Stomach (tissue), 4 donors: ENCODE measurements at regions not wholly inside any gene's neighbourhood (a gene's known extent, or its start where the extent isn't known, plus 50 kb on each side); places are given as distances from the start of the nearest gene placed in this dataset.

Source experiments
- CTCF ChIP-seq, 7 experiments: fragments of 450-650 bp in 4 of 7; fragments of 200-600 bp in 3 of 7; sonication (generic) in 3 of 7; IDR thresholded peaks; one replicate each; pipeline ENCODE4 v1.5.1; 2016 to 2019; ENCODE audit warnings: antibody characterized with exemption in 7 of 7, control low read depth in 2 of 7, mild to moderate bottlenecking in 1 of 7
- EP300 ChIP-seq: sonication (generic); formaldehyde crosslinking; IDR thresholded peaks from one replicate; pipeline ENCODE4 v1.6.1; 2017; ENCODE audit warnings: antibody characterized with exemption
- POLR2A ChIP-seq, 4 donors: fragments of 450-650 bp; IDR thresholded peaks; one replicate each; pipeline ENCODE4 v1.6.1; 2016; ENCODE audit warnings: antibody characterized with exemption in 4 of 4, control low read depth in 2 of 4, mild to moderate bottlenecking in 1 of 4, moderate library complexity in 1 of 4

GRCh38 chr10:113364227-113364626, 188.6 kb upstream of the HABP2 start:
- TF ChIP-seq EP300: no peak
- TF ChIP-seq CTCF (IDR thresholded peaks at IDR 0.05): no peak
- TF ChIP-seq POLR2A (IDR thresholded peaks at IDR 0.05): no peak
